ENCODE measurements at regions not wholly inside any gene's neighbourhood (a gene's known extent, or its start where the extent isn't known, plus 50 kb on each side); places are given as distances from the start of the nearest gene placed in this dataset.

DNA sequence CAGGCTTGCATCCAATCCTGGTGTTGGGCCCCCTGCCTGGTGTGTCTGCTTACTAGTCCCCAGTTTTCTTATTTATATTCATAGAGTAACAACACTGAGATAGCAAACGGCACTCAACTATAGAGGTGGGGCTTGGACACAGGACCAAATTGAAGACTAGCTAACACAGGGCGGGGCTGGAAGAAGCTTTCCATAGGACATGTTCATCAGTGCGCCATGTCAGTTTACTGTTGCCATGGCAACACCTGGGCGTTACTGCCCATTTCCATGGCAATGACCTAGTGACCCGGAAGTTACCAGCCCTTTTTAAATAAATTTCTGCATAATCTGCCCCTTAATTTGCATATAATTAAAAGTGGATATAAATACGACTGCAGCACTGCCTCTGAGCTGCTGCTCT lies 275.5 kb upstream of the TMEM132C start:
- Histone ChIP-seq H3K36me3 (replicated peaks in 1 of 2; ENCODE audit: control extremely low read depth in 1 of 2, control insufficient read depth in 1 of 2, extremely low read depth in 1 of 2, insufficient read depth in 2 of 2, low read length in 1 of 2) (no peaks in the 10 kb centered on the region), H4K20me1 (ENCODE audit: control insufficient read depth, insufficient read depth, low read length, poor library complexity, severe bottlenecking) (no peaks in the 10 kb centered on the region), H3K4me1 (ENCODE audit: control insufficient read depth in 2 of 2, insufficient read depth in 2 of 2, low read length in 2 of 2) (no peaks in the 10 kb centered on the region), H3K27me3 (replicated peaks in 1 of 4; ENCODE audit: control extremely low read depth in 1 of 4, control insufficient read depth in 3 of 4, insufficient read depth in 4 of 4, low read length in 3 of 4) (no peaks in the 10 kb centered on the region), H3K9ac (ENCODE audit: low read length) (no peak overlapping the region), H3K4me2 (replicated peaks; ENCODE audit: low read depth, low read length, poor library complexity, severe bottlenecking) (no peak overlapping the region), H3K9me3 (ENCODE audit: control extremely low read depth in 1 of 3, control insufficient read depth in 2 of 3, insufficient read depth in 1 of 3, low read length in 2 of 3) (peaks cover 0 to 7% (median 0%) of the 10 kb centered on the region in 3 donors), H3K79me2 (ENCODE audit: control insufficient read depth, insufficient read depth, low read length) (no peaks in the 10 kb centered on the region), H3K4me3 (ENCODE audit: control extremely low read depth in 1 of 5, extremely low read depth in 1 of 5, insufficient read depth in 1 of 5, low read depth in 2 of 5, low read length in 4 of 5) (no peak overlapping the region), H2AFZ (ENCODE audit: insufficient read depth, low read depth, low read length, poor library complexity, severe bottlenecking) (no peak overlapping the region), H3K27ac (ENCODE audit: low read length in 2 of 2) (no peak overlapping the region)
- TF ChIP-seq EZH2 (IDR thresholded peaks at IDR 0.05; ENCODE audit: borderline replicate concordance, insufficient read depth, low read depth, low read length, poor library complexity, severe bottlenecking) (no peak), CTCF (IDR thresholded peaks at IDR 0.05) (no peak)
- 100% methylated on average over 3 of the region's 6 CpGs for WGBS (ENCODE audit: insufficient coverage)
- H3K27me3 Mint-ChIP-seq, result no peaks in the 10 kb centered on the region
- H3K9me3 Mint-ChIP-seq (ENCODE audit: insufficient read depth), result peaks cover 4% of the 10 kb centered on the region
- H3K4me1 Mint-ChIP-seq, result no peaks in the 10 kb centered on the region
- no peak overlapping the region for H3K27ac Mint-ChIP-seq
- ChIA-PET CTCF (no interaction called here), POLR2A (no interaction called here)
- intact Hi-C loops (cut with micrococcal nuclease), result no loop called here
- no peak for ATAC-seq (ENCODE audit: low read depth)
- H3K4me3 Mint-ChIP-seq, result no peak overlapping the region
- DNase-seq, result no peak

DNA sequence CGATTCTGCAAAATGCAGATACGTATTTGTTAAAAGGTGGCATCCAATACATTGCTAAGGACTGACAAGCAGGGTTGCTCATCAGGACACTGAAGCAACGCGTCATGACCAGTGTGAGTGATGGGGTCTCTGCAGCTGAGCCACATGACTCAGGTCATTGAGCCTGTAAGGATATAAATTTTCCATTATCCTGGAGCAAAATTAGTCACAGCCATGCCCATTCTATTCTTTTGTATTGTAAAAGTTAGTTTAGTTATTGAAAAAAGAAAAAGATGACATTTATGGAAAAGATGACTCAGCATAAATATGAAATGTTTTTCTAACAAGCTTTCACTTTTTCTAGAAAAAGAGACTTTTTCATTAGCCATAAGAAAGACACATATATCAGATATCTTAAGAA lies 268.0 kb upstream of the TMEM132C start:
- WGBS (ENCODE audit: insufficient coverage), result 86% methylated on average over 4 of the region's 4 CpGs
- Histone ChIP-seq H3K27ac (ENCODE audit: low read length in 2 of 2) (no peak overlapping the region), H3K4me2 (replicated peaks; ENCODE audit: low read depth, low read length, poor library complexity, severe bottlenecking) (no peak overlapping the region), H3K36me3 (replicated peaks in 1 of 2; ENCODE audit: control extremely low read depth in 1 of 2, control insufficient read depth in 1 of 2, extremely low read depth in 1 of 2, insufficient read depth in 2 of 2, low read length in 1 of 2) (no peaks in the 10 kb centered on the region), H3K4me3 (ENCODE audit: control extremely low read depth in 1 of 5, extremely low read depth in 1 of 5, insufficient read depth in 1 of 5, low read depth in 2 of 5, low read length in 4 of 5) (no peak overlapping the region), H3K79me2 (ENCODE audit: control insufficient read depth, insufficient read depth, low read length) (no peaks in the 10 kb centered on the region), H2AFZ (ENCODE audit: insufficient read depth, low read depth, low read length, poor library complexity, severe bottlenecking) (no peak overlapping the region), H3K9ac (ENCODE audit: low read length) (no peak overlapping the region), H3K4me1 (ENCODE audit: control insufficient read depth in 2 of 2, insufficient read depth in 2 of 2, low read length in 2 of 2) (no peaks in the 10 kb centered on the region), H3K9me3 (ENCODE audit: control extremely low read depth in 1 of 3, control insufficient read depth in 2 of 3, insufficient read depth in 1 of 3, low read length in 2 of 3) (peaks cover 0 to under 1% (median 0%) of the 10 kb centered on the region in 3 donors), H4K20me1 (ENCODE audit: control insufficient read depth, insufficient read depth, low read length, poor library complexity, severe bottlenecking) (no peaks in the 10 kb centered on the region), H3K27me3 (replicated peaks in 1 of 4; ENCODE audit: control extremely low read depth in 1 of 4, control insufficient read depth in 3 of 4, insufficient read depth in 4 of 4, low read length in 3 of 4) (no peaks in the 10 kb centered on the region)
- H3K4me1 Mint-ChIP-seq, result no peaks in the 10 kb centered on the region
- H3K27ac Mint-ChIP-seq, result no peak overlapping the region
- H3K9me3 Mint-ChIP-seq (ENCODE audit: insufficient read depth), result peaks cover 1% of the 10 kb centered on the region
- TF ChIP-seq CTCF (IDR thresholded peaks at IDR 0.05), result no peak
- no peak for TF ChIP-seq EZH2 (IDR thresholded peaks at IDR 0.05; ENCODE audit: borderline replicate concordance, insufficient read depth, low read depth, low read length, poor library complexity, severe bottlenecking)
- ChIA-PET POLR2A (no interaction called here), CTCF (no interaction called here)
- H3K4me3 Mint-ChIP-seq, result no peak overlapping the region
- no peaks in the 10 kb centered on the region for H3K27me3 Mint-ChIP-seq
- ATAC-seq (ENCODE audit: low read depth) (no peak), DNase-seq (no peak)
- intact Hi-C loops (cut with micrococcal nuclease), result no loop called here

Data from B cell (primary cell).